ENCODE measurements at regions not wholly inside any gene's neighbourhood (a gene's known extent, or its start where the extent isn't known, plus 50 kb on each side); places are given as distances from the start of the nearest gene placed in this dataset.

DNA sequence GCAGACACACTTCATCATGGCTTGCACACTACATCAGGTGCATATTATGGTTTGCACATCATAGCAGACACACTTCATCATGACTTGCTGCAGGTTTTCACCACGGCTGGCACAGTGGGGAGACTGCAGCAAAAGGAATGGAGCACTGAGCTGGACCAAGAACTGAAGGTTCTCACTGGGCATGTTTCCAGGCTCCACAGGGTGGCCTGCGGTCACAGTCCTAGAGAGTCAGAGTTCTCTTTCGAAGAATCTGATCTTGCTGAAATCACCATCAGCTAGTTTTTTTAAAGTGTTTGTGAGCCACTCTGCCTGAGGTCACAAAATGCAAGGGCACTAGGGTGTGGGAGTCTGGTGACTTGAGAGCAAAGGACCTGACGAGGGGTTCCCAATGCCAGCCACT, 140.4 kb upstream of the NPY start:
- Histone ChIP-seq H3K4me3 (no peak overlapping the region), H3K27ac (no peak overlapping the region), H3K27me3 (no peaks in the 10 kb centered on the region), H3K9me3 (no peaks in the 10 kb centered on the region), H3K4me1 (no peaks in the 10 kb centered on the region), H3K36me3 (no peaks in the 10 kb centered on the region)
- DNase-seq (ENCODE audit: extremely low spot score in 2 of 2), result no peak
- intact Hi-C loops (cut with DNase I), result no loop called here
- TF ChIP-seq POLR2AphosphoS5 (IDR thresholded peaks at IDR 0.05; ENCODE audit: insufficient read depth in 1 of 2, low read depth in 1 of 2) (no peak), POLR2A (IDR thresholded peaks at IDR 0.05) (no peak)
- TF ChIP-seq, protein P1, sequence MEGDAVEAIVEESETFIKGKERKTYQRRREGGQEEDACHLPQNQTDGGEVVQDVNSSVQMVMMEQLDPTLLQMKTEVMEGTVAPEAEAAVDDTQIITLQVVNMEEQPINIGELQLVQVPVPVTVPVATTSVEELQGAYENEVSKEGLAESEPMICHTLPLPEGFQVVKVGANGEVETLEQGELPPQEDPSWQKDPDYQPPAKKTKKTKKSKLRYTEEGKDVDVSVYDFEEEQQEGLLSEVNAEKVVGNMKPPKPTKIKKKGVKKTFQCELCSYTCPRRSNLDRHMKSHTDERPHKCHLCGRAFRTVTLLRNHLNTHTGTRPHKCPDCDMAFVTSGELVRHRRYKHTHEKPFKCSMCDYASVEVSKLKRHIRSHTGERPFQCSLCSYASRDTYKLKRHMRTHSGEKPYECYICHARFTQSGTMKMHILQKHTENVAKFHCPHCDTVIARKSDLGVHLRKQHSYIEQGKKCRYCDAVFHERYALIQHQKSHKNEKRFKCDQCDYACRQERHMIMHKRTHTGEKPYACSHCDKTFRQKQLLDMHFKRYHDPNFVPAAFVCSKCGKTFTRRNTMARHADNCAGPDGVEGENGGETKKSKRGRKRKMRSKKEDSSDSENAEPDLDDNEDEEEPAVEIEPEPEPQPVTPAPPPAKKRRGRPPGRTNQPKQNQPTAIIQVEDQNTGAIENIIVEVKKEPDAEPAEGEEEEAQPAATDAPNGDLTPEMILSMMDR (IDR thresholded peaks at IDR 0.05), result no peak

DNA sequence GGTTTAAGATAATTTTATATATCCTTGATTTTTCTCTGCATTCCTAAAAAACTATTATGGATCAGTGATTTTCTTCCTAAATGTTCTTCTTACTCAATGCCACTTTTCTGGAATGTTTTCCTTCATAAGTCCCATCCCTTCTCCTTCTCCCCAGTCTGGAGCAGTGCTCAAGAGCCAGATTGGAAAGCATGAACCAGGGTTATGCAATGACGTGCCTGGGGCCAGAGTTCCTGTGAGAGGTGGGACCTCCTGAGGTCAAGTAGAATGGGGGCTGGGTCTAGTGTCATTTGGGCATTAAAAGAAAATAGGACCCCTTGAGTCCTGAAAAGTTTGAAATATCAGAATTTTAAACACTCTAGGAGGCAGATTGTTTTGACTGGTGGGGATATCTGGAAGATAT, 132.0 kb upstream of the NPY start:
- Histone ChIP-seq H3K36me3 (no peaks in the 10 kb centered on the region), H3K4me3 (no peak overlapping the region), H3K27me3 (no peaks in the 10 kb centered on the region), H3K9me3 (no peaks in the 10 kb centered on the region), H3K4me1 (no peaks in the 10 kb centered on the region), H3K27ac (no peak overlapping the region)
- intact Hi-C loops (cut with DNase I), result no loop called here
- TF ChIP-seq POLR2AphosphoS5 (IDR thresholded peaks at IDR 0.05; ENCODE audit: insufficient read depth in 1 of 2, low read depth in 1 of 2) (no peak), POLR2A (IDR thresholded peaks at IDR 0.05) (no peak)
- TF ChIP-seq, protein P1 (IDR thresholded peaks at IDR 0.05), result no peak
- DNase-seq (ENCODE audit: extremely low spot score in 2 of 2), result no peak

DNA sequence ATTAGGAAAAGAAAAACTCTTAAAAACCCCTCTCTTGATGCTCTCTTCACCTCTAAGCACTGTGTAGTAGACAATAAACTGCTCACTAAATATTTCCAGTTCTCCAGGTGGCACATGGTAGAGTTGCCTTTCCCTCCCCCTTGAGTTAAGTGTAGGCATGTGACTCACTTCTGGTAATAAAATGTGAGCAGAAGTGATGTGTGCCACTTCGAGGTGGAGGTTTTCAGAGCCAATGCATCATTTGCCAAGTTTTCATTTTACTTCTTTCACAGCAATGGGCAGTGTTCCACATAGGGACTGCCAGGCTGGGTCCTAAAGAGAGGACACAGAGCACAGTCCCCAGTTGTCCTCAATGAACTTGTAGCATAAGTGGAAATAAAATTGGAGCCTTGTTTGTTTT, 131.6 kb upstream of the NPY start:
- no peak for DNase-seq (ENCODE audit: extremely low spot score in 2 of 2)
- Histone ChIP-seq H3K27ac (no peak overlapping the region), H3K4me3 (no peak overlapping the region), H3K4me1 (no peaks in the 10 kb centered on the region), H3K27me3 (no peaks in the 10 kb centered on the region), H3K36me3 (no peaks in the 10 kb centered on the region), H3K9me3 (no peaks in the 10 kb centered on the region)
- intact Hi-C loops (cut with DNase I), result no loop called here
- TF ChIP-seq POLR2A (IDR thresholded peaks at IDR 0.05) (no peak), POLR2AphosphoS5 (IDR thresholded peaks at IDR 0.05; ENCODE audit: insufficient read depth in 1 of 2, low read depth in 1 of 2) (no peak)
- TF ChIP-seq, protein P1 (IDR thresholded peaks at IDR 0.05), result no peak

DNA sequence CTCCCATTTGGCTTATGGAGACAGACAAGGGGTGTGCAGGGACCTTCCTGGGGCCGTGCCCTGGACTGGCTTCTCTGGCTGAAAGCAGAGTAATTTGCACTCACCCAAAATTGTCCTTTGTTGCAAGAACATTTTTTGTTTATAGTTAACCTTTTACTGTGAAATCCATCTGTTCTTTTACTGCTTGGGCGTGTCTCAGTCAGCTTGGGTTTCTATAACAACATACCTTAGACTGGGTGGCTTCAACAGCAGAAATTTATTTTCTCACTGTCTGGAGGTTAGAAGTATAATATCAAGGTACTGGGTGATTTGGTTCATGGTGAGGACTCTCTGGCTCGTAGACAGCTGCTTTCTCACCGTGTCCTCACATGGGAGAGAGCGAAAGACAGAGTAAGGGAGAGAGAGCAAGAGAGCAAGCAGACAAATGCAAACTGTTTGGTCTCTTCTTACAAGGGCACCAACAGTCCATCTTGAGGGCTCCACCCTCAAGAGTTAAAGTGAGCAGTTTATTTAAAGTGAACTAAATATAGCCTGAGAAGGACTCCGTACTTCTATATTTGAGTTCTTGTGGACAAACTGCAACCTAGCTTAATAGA, 131.0 kb upstream of the NPY start:
- no peak overlapping the region for H3K27ac ChIP-seq
- DNase-seq (ENCODE audit: extremely low spot score in 2 of 2), result no peak

DNA sequence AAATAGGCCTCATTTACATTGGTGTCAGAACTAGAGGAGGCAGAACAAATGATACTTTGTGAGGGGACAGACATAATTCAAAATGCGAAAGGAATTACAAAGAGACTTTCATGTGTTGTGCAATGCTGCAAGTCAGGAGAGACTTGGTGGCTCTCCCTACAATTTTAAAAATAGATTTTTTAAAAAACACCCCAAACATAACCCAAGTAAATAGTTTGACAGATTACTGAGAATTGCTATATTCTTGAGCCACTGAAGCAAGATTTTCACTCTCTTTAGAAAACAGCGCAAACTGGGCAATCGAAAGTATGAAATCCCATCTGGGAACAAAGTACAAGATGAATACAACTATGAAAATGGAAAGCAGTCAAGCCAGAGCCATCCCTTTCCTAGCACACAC, 126.3 kb upstream of the NPY start:
- TF ChIP-seq POLR2A (IDR thresholded peaks at IDR 0.05) (no peak), POLR2AphosphoS5 (IDR thresholded peaks at IDR 0.05; ENCODE audit: insufficient read depth in 1 of 2, low read depth in 1 of 2) (no peak)
- TF ChIP-seq, protein P1 (IDR thresholded peaks at IDR 0.05), result no peak
- Histone ChIP-seq H3K27ac (no peak overlapping the region), H3K27me3 (no peaks in the 10 kb centered on the region), H3K4me3 (no peak overlapping the region), H3K9me3 (no peaks in the 10 kb centered on the region), H3K36me3 (no peaks in the 10 kb centered on the region), H3K4me1 (no peaks in the 10 kb centered on the region)
- intact Hi-C loops (cut with DNase I), result no loop called here
- DNase-seq (ENCODE audit: extremely low spot score in 2 of 2), result no peak

More for the DNA sequence above, 131.0 kb upstream of the NPY start:
- Histone ChIP-seq H3K4me1 (no peaks in the 10 kb centered on the region), H3K36me3 (no peaks in the 10 kb centered on the region), H3K27me3 (no peaks in the 10 kb centered on the region), H3K4me3 (no peak overlapping the region), H3K9me3 (no peaks in the 10 kb centered on the region)
- TF ChIP-seq, protein P1 (IDR thresholded peaks at IDR 0.05), result no peak
- TF ChIP-seq POLR2AphosphoS5 (IDR thresholded peaks at IDR 0.05; ENCODE audit: insufficient read depth in 1 of 2, low read depth in 1 of 2) (no peak), POLR2A (IDR thresholded peaks at IDR 0.05) (no peak)
- intact Hi-C loops (cut with DNase I), result no loop called here
